Chondrocyte (in vitro differentiated cells): ENCODE measurements at regions not wholly inside any gene's neighbourhood (a gene's known extent, or its start where the extent isn't known, plus 50 kb on each side); places are given as distances from the start of the nearest gene placed in this dataset.

Source experiments
- DNase-seq: peaks from one replicate; pipeline ENCODE4 v3.0.0; 2021; ENCODE audit warnings: mixed read lengths, low spot score
- H3K27ac Mint-ChIP-seq: one replicate; pipeline ENCODE4 v1.8.0; 2021; ENCODE audit warnings: mild to moderate bottlenecking, moderate library complexity, mixed read lengths; ENCODE audit not compliant: unreplicated experiment
- H3K27me3 Mint-ChIP-seq: 2 replicates; pipeline ENCODE4 v1.8.0; 2021; ENCODE audit warnings: low read depth, mixed read lengths
- H3K36me3 Mint-ChIP-seq: 2 replicates; pipeline ENCODE4 v1.8.0; 2021; ENCODE audit warnings: low read depth, mixed read lengths
- H3K4me1 Mint-ChIP-seq: 2 replicates; pipeline ENCODE4 v1.8.0; 2021; ENCODE audit warnings: low read depth, mild to moderate bottlenecking, mixed read lengths
- H3K4me3 Mint-ChIP-seq: one replicate; pipeline ENCODE4 v1.8.0; 2021; ENCODE audit warnings: mild to moderate bottlenecking, moderate library complexity, mixed read lengths; ENCODE audit not compliant: unreplicated experiment
- H3K9me3 Mint-ChIP-seq: 2 replicates; pipeline ENCODE4 v1.8.0; 2021; ENCODE audit warnings: low read depth, mixed read lengths
- TF ChIP-seq, protein P1 (sequence below): fragments of 200-600 bp; sonication (generic); IDR thresholded peaks from 2 replicates; pipeline ENCODE4 v1.5.0; 2021; ENCODE audit warnings: antibody characterized with exemption, mild to moderate bottlenecking, moderate library complexity

DNA sequence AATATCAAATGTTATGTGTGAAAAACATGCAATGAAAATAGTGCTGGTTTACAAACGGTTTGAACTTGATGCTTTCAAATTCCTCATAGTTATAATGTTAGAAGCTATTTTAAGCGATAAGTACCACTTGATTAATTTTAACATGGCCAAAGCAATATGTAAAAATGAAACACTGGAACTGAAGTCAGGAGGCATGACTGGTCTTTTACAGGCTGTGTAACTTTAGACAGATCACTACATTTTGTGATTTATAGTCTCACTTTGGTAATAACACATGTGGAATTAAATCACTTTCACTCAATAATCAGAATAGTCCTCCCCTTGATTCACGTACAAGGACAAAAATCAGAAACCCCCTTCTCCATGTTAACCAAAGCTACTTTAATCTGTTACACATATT, 482.7 kb upstream of the NECTIN3 start:
- Mint-ChIP-seq H3K4me1 (peaks cover 18% of the 10 kb centered on the region), H3K36me3 (peaks cover 2% of the 10 kb centered on the region)

GRCh38 chr3:110589341-110589740, 482.3 kb upstream of the NECTIN3 start:
- Mint-ChIP-seq H3K27me3 (no peaks in the 10 kb centered on the region), H3K36me3 (peaks cover 2% of the 10 kb centered on the region), H3K4me3 (no peak overlapping the region), H3K27ac (no peak overlapping the region), H3K9me3 (peaks cover 7% of the 10 kb centered on the region), H3K4me1 (peaks cover 18% of the 10 kb centered on the region)
- TF ChIP-seq, protein P1, sequence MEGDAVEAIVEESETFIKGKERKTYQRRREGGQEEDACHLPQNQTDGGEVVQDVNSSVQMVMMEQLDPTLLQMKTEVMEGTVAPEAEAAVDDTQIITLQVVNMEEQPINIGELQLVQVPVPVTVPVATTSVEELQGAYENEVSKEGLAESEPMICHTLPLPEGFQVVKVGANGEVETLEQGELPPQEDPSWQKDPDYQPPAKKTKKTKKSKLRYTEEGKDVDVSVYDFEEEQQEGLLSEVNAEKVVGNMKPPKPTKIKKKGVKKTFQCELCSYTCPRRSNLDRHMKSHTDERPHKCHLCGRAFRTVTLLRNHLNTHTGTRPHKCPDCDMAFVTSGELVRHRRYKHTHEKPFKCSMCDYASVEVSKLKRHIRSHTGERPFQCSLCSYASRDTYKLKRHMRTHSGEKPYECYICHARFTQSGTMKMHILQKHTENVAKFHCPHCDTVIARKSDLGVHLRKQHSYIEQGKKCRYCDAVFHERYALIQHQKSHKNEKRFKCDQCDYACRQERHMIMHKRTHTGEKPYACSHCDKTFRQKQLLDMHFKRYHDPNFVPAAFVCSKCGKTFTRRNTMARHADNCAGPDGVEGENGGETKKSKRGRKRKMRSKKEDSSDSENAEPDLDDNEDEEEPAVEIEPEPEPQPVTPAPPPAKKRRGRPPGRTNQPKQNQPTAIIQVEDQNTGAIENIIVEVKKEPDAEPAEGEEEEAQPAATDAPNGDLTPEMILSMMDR, result no peak
- no peak for DNase-seq

More for the DNA sequence above, 482.7 kb upstream of the NECTIN3 start:
- TF ChIP-seq, protein P1, result no peak
- no peak overlapping the region for H3K27ac Mint-ChIP-seq
- H3K9me3 Mint-ChIP-seq, result peaks cover 5% of the 10 kb centered on the region
- DNase-seq, result no peak
- H3K27me3 Mint-ChIP-seq, result no peaks in the 10 kb centered on the region
- H3K4me3 Mint-ChIP-seq, result no peak overlapping the region

- no peak overlapping the region for H3K4me3 Mint-ChIP-seq
- H3K27ac Mint-ChIP-seq, result no peak overlapping the region
- peaks cover 13% of the 10 kb centered on the region for H3K4me1 Mint-ChIP-seq
- no peak for DNase-seq
- H3K36me3 Mint-ChIP-seq, result peaks cover 6% of the 10 kb centered on the region
- peaks cover 20% of the 10 kb centered on the region for H3K9me3 Mint-ChIP-seq
- TF ChIP-seq, protein P1, result no peak
- H3K27me3 Mint-ChIP-seq, result no peaks in the 10 kb centered on the region
Measured at GRCh38 chr3:110593749-110594148, 477.9 kb upstream of the NECTIN3 start.

- H3K4me3 Mint-ChIP-seq, result no peak overlapping the region
- H3K36me3 Mint-ChIP-seq, result peaks cover 5% of the 10 kb centered on the region
- H3K9me3 Mint-ChIP-seq, result peaks cover 15% of the 10 kb centered on the region
- DNase-seq, result no peak
- H3K4me1 Mint-ChIP-seq, result peaks cover 10% of the 10 kb centered on the region
- TF ChIP-seq, protein P1, result no peak
- H3K27ac Mint-ChIP-seq, result no peak overlapping the region
- H3K27me3 Mint-ChIP-seq, result no peaks in the 10 kb centered on the region
Measured at GRCh38 chr3:110598847-110599490, 472.6 kb upstream of the NECTIN3 start.

DNA sequence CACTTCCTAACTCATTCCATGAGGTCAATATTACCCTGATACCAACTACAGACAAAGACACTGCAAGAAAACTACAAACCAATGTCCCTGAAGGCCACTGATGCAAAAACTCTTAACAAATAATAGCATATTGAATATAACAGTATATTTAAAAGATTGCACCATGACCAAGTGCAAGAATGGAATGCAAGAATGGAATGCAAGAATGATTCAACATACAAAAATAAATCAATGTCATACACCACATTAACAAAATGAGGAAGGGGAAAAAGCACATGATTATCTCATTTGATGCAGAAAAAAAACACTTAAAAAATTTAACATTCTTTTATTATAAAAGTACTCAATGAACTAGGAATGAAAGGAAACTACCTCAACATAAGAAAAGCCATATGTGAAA, 463.1 kb upstream of the NECTIN3 start:
- Mint-ChIP-seq H3K4me3 (no peak overlapping the region), H3K27me3 (no peaks in the 10 kb centered on the region), H3K36me3 (peaks cover 3% of the 10 kb centered on the region), H3K4me1 (peaks cover 9% of the 10 kb centered on the region), H3K27ac (peak overlapping the region; percentile 38), H3K9me3 (peaks cover 5% of the 10 kb centered on the region)
- TF ChIP-seq, protein P1, result no peak
- DNase-seq, result no peak
